Breast epithelium (tissue), 4 donors: ENCODE measurements at regions not wholly inside any gene's neighbourhood (a gene's known extent, or its start where the extent isn't known, plus 50 kb on each side); places are given as distances from the start of the nearest gene placed in this dataset.
A peak's percentile ranks its signal among the peaks of the same experiment; 100 is the strongest.

ENCODE experiments used
- DNase-seq, 2 donors: peaks; one replicate each; pipeline ENCODE4 v3.0.0-alpha.2; 2019; ENCODE audit warnings: low spot score in 2 of 2
- H3K27ac ChIP-seq, 2 donors: fragments of 200-600 bp; sonication (generic) in 1 of 2; one replicate each; pipeline ENCODE4 v1.5.1; 2016 to 2019; ENCODE audit warnings: mild to moderate bottlenecking in 1 of 2
- H3K27me3 ChIP-seq, 2 donors: fragments of 200-600 bp; sonication (generic) in 1 of 2; one replicate each; pipeline versions ENCODE4 v1.5.1 to v1.6.0; 2017 to 2019; ENCODE audit warnings: control low read depth in 1 of 2, mild to moderate bottlenecking in 1 of 2
- H3K36me3 ChIP-seq: fragments of 200-600 bp; one replicate; pipeline ENCODE4 v1.5.1; 2019
- H3K4me1 ChIP-seq, 2 donors: fragments of 200-600 bp; sonication (generic); one replicate each; pipeline ENCODE4 v1.5.1; 2016 to 2019; ENCODE audit warnings: control low read depth in 1 of 2
- H3K4me3 ChIP-seq, 3 donors: fragments of 200-600 bp; sonication (generic); 1 replicate in 2 of 3; 2 replicates in 1 of 3; pipeline ENCODE4 v1.5.1; 2016 to 2019; ENCODE audit warnings: mild to moderate bottlenecking in 3 of 3, moderate library complexity in 2 of 3
- H3K9me3 ChIP-seq, 2 donors: fragments of 200-600 bp; sonication (generic) in 1 of 2; one replicate each; pipeline ENCODE4 v1.5.1; 2016 to 2019; ENCODE audit warnings: control low read depth in 1 of 2
- CTCF ChIP-seq, 3 donors: fragments of 450-650 bp; IDR thresholded peaks; one replicate each; pipeline ENCODE4 v1.5.1; 2016 to 2017; ENCODE audit warnings: antibody characterized with exemption in 3 of 3, mild to moderate bottlenecking in 3 of 3, moderate library complexity in 3 of 3
- POLR2A ChIP-seq: fragments of 450-650 bp; IDR thresholded peaks from one replicate; pipeline ENCODE4 v1.6.1; 2016; ENCODE audit warnings: antibody characterized with exemption, mild to moderate bottlenecking, moderate library complexity
- POLR2AphosphoS5 ChIP-seq, 3 donors: sonication (generic); formaldehyde crosslinking; IDR thresholded peaks; one replicate each; pipeline ENCODE4 v1.6.1; 2017; ENCODE audit warnings: antibody characterized with exemption in 3 of 3
- intact Hi-C: fragments of 100-400 bp; cut with DNase I; formaldehyde crosslinking; loops from one replicate; pipeline ENCODE4 v1.15.1; 2023; ENCODE audit warnings: low total_unique reads

GRCh38 chr17:72496461-72496860 lies 375.6 kb downstream of the SOX9 start:
- TF ChIP-seq CTCF (IDR thresholded peaks at IDR 0.05) (no peak), POLR2A (no peak)
- intact Hi-C loops, result no loop called here

GRCh38 chr17:72497915-72498314 lies 377.1 kb downstream of the SOX9 start:
- intact Hi-C loops, result no loop called here
- TF ChIP-seq POLR2A (no peak), CTCF (IDR thresholded peaks at IDR 0.05) (no peak), POLR2AphosphoS5 (IDR thresholded peaks at IDR 0.05) (no peak)
- no peak overlapping the region for H3K27ac ChIP-seq
- no peaks in the 10 kb centered on the region for H3K27me3 ChIP-seq
- DNase-seq, result no peak
- no peaks in the 10 kb centered on the region for H3K9me3 ChIP-seq
- no peaks in the 10 kb centered on the region for H3K36me3 ChIP-seq
- no peak overlapping the region for H3K4me3 ChIP-seq
- no peaks in the 10 kb centered on the region for H3K4me1 ChIP-seq

More at GRCh38 chr17:72496461-72496860, 375.6 kb downstream of the SOX9 start:
- no peak for DNase-seq
- no peaks in the 10 kb centered on the region for H3K27me3 ChIP-seq
- no peak overlapping the region for H3K4me3 ChIP-seq
- H3K9me3 ChIP-seq, result no peaks in the 10 kb centered on the region
- no peaks in the 10 kb centered on the region for H3K4me1 ChIP-seq
- no peak overlapping the region for H3K27ac ChIP-seq
- no peaks in the 10 kb centered on the region for H3K36me3 ChIP-seq

GRCh38 chr17:72498364-72499210 lies 377.8 kb downstream of the SOX9 start:
- no peaks in the 10 kb centered on the region for H3K36me3 ChIP-seq
- intact Hi-C loops, result no loop called here
- TF ChIP-seq POLR2AphosphoS5 (IDR thresholded peaks at IDR 0.05) (no peak), CTCF (IDR thresholded peaks at IDR 0.05) (no peak)
- H3K9me3 ChIP-seq, result no peaks in the 10 kb centered on the region
- DNase-seq, result no peak
- H3K27ac ChIP-seq, result no peak overlapping the region
- no peak overlapping the region for H3K4me3 ChIP-seq
- H3K4me1 ChIP-seq, result no peaks in the 10 kb centered on the region
- no peaks in the 10 kb centered on the region for H3K27me3 ChIP-seq

- DNase-seq, result peak; percentile 33 to 74
- H3K36me3 ChIP-seq, result no peaks in the 10 kb centered on the region
- H3K4me3 ChIP-seq, result no peak overlapping the region
These were observed 380.9 kb downstream of the SOX9 start for GRCh38 chr17:72501404-72502370.

More at GRCh38 chr17:72501404-72502370, 380.9 kb downstream of the SOX9 start:
- intact Hi-C loops, result no loop called here
- Histone ChIP-seq H3K9me3 (no peaks in the 10 kb centered on the region), H3K27ac (peak overlapping the region; percentile 60 to 78), H3K4me1 (no peaks in the 10 kb centered on the region), H3K27me3 (no peaks in the 10 kb centered on the region)
- TF ChIP-seq CTCF (IDR thresholded peaks at IDR 0.05), result peak in 1 of 3 donors; percentile 8
- TF ChIP-seq POLR2A, result no peak
- no peak for TF ChIP-seq POLR2AphosphoS5 (IDR thresholded peaks at IDR 0.05)
